ENCODE measurements at regions not wholly inside any gene's neighbourhood (a gene's known extent, or its start where the extent isn't known, plus 50 kb on each side); places are given as distances from the start of the nearest gene placed in this dataset.

- Histone ChIP-seq H3K4me1 (peaks cover 8% of the 10 kb centered on the region; the same call in 1 of the 3 replicates), H3K9me3 (no peaks in the 10 kb centered on the region), H3K27ac (no peak overlapping the region), H3K4me2 (no peak overlapping the region), H3K4me3 (no peak overlapping the region)
- ATAC-seq: no peak
- FAIRE-seq: no peak
- DNase-seq (ENCODE audit: low read depth in 1 of 2, low spot score in 1 of 2): no peak
- no peak for TF ChIP-seq TFCP2L1 (CRISPR knock-in tag; IDR thresholded peaks at IDR 0.05)
- no peak for TF ChIP-seq NPAS2 (CRISPR knock-in tag; IDR thresholded peaks at IDR 0.05; ENCODE audit: borderline replicate concordance)
- TF ChIP-seq MAX (IDR thresholded peaks at IDR 0.05): no peak
- no peak for TF ChIP-seq ZC3H11A (IDR thresholded peaks at IDR 0.05)
- no peak for TF ChIP-seq HOXB13 (CRISPR knock-in tag; IDR thresholded peaks at IDR 0.05; ENCODE audit: low read depth)
- TF ChIP-seq RARB (CRISPR knock-in tag; IDR thresholded peaks at IDR 0.05): no peak
- no peak for TF ChIP-seq RAD21 (conservative IDR thresholded peaks at IDR 0.05 in 1 of 2, IDR thresholded peaks at IDR 0.05 in 1 of 2)
- TF ChIP-seq REST (IDR thresholded peaks at IDR 0.05): no peak
- TF ChIP-seq GATA3 (IDR thresholded peaks at IDR 0.05; ENCODE audit: borderline replicate concordance): no peak
- TF ChIP-seq RNF2 (IDR thresholded peaks at IDR 0.05; ENCODE audit: borderline replicate concordance, low read depth): no peak
- TF ChIP-seq TP53 (CRISPR knock-in tag; IDR thresholded peaks at IDR 0.05): no peak
- CTCF ChIA-PET: no interaction called here
- POLR2A ChIA-PET: no interaction called here
Observed at GRCh38 chr2:226338825-226339224, 460.8 kb downstream of the IRS1 start.

DNA sequence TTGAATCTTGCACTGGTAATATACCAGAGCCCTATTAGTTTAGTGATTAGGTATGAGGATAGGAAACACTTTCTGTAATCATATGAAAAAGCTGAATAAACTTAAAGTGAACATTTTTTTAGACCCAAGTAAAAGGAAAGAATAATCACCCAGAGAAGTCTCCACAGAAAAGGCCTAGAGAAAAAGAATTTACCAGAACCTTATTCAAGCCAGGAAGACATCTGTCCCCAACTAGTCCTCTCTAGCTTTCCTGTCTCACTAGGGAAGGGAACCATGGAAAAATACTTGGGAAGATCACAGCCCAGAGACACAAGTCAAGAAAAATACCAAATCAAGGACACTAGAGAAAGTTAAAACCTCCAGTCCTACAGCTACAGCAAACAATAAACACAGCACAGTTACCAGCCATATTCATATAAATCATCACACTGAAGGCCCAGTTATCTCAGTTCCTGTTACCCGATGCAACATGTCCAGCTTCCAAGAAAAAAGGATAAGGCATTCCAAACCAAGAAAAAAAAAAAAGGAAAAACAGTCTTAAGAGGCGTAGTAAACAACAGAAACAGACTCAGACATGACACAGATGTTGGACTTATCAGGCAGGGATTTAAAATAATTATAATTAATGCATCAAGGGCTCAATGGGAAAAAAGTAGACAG is 461.5 kb downstream of the IRS1 start:
- peaks cover 8% of the 10 kb centered on the region; the same call in 1 of the 3 replicates for H3K4me1 ChIP-seq

More for the DNA sequence above, 461.5 kb downstream of the IRS1 start:
- ChIA-PET POLR2A (no interaction called here), CTCF (no interaction called here)
- no peaks in the 10 kb centered on the region for H3K9me3 ChIP-seq
- DNase-seq (ENCODE audit: low read depth in 1 of 2, low spot score in 1 of 2): no peak
- WGBS (ENCODE audit: missing lambda C conversion rate): 47% methylated on average over 2 of the region's 2 CpGs
- H3K4me2 ChIP-seq: no peak overlapping the region
- H3K4me3 ChIP-seq: no peak overlapping the region
- TF ChIP-seq JUNB (IDR thresholded peaks at IDR 0.05) (no peak), CHD4 (IDR thresholded peaks at IDR 0.05; ENCODE audit: borderline replicate concordance) (no peak), HDAC2 (IDR thresholded peaks at IDR 0.05) (no peak), FOSB (CRISPR knock-in tag; IDR thresholded peaks at IDR 0.05) (no peak), MAFK (IDR thresholded peaks at IDR 0.05; ENCODE audit: partially characterized antibody) (no peak), HOXA7 (CRISPR knock-in tag; IDR thresholded peaks at IDR 0.05) (no peak), JUN (IDR thresholded peaks at IDR 0.05) (no peak), TP53 (CRISPR knock-in tag; IDR thresholded peaks at IDR 0.05) (no peak), ELK1 (IDR thresholded peaks at IDR 0.05; ENCODE audit: low read depth, low read length) (no peak), HEYL (CRISPR knock-in tag; IDR thresholded peaks at IDR 0.05) (no peak), FOXS1 (CRISPR knock-in tag; IDR thresholded peaks at IDR 0.05) (no peak), RNF2 (IDR thresholded peaks at IDR 0.05; ENCODE audit: borderline replicate concordance, low read depth) (no peak), KDM1A (IDR thresholded peaks at IDR 0.05; ENCODE audit: low read depth) (no peak), HOXB13 (CRISPR knock-in tag; IDR thresholded peaks at IDR 0.05; ENCODE audit: low read depth) (no peak), EHMT2 (IDR thresholded peaks at IDR 0.05; ENCODE audit: low read depth) (no peak), SREBF2 (IDR thresholded peaks at IDR 0.05) (no peak), MYC (IDR thresholded peaks at IDR 0.05; ENCODE audit: borderline replicate concordance, low read length) (no peak), EP300 (IDR thresholded peaks at IDR 0.05) (no peak), RCOR1 (IDR thresholded peaks at IDR 0.05; ENCODE audit: low read depth, low read length) (no peak)
- TF ChIP-seq, protein P1, sequence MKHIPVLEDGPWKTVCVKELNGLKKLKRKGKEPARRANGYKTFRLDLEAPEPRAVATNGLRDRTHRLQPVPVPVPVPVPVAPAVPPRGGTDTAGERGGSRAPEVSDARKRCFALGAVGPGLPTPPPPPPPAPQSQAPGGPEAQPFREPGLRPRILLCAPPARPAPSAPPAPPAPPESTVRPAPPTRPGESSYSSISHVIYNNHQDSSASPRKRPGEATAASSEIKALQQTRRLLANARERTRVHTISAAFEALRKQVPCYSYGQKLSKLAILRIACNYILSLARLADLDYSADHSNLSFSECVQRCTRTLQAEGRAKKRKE (CRISPR knock-in tag; IDR thresholded peaks at IDR 0.05; ENCODE audit: low read depth): no peak
- no peak for ATAC-seq
- no peak for FAIRE-seq
- no peak overlapping the region for H3K27ac ChIP-seq

Data from A549 (cell line).